ENCODE measurements at regions not wholly inside any gene's neighbourhood (a gene's known extent, or its start where the extent isn't known, plus 50 kb on each side); places are given as distances from the start of the nearest gene placed in this dataset.
"Not testable (repeated sequence)": the region's sequence is repeated elsewhere in the genome, so short reads cannot be mapped to it uniquely, and the experiment has no call there.

DNA sequence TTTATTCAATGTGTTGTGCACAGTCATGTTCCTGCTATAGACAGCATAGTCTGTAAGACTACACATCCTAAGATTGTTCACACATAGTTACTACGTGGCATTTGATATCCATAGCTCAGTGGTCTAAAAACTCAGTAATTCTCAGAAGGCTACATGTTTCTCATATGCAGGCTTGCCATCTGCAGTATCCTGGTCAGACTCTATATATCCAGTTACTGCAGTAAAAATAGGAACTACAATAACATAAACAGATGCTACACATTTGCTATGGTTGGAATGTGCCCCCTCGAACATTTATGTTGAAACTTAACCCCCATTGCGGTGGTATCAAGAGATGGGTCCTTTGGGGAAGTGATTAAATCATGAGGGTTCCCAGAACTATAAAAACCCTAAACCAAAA, 1377.8 kb upstream of the LRRTM3 start:
- no peak for DNase-seq (ENCODE audit: low spot score)

DNA sequence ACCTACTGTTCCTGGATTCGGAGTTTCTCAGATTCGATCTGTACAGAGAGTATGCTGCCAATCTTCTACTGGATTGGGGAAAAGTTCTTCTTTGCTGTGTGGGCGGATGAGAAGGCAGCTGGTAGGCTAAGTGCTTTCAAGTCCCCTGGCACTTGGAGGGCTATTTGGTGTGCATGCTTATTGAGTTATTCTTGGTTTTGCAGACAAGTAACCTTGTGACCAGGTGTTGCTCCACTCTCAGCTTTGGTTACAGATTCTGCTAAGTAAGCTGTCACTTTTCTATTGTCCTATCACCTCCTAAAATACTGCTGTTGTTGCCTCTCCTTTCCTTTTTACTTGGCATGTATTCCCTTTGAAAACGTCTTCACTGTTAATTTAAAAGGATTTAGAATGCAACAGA, 1375.1 kb upstream of the LRRTM3 start:
- DNase-seq (ENCODE audit: low spot score) = no peak

DNA sequence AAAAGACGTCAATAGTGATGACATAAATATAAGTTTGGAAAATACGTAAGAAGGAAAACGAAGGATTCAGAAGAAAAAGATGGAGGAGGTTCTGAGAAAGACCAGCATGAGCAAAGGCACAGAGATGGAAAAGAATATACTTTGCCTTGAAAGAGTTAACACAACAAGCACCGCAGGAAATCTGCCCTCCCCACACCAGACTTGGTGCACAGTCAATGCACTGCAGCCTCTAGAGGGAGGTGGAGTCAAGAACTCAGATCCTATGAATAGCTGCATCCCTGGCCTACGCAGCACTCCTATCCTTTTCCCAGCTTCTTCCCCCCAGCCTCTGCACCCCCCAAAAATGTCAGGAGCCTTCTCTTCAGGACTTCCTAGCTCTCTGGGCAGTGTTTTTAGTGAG, 1370.6 kb upstream of the LRRTM3 start:
- no peak for DNase-seq (ENCODE audit: low spot score)

DNA sequence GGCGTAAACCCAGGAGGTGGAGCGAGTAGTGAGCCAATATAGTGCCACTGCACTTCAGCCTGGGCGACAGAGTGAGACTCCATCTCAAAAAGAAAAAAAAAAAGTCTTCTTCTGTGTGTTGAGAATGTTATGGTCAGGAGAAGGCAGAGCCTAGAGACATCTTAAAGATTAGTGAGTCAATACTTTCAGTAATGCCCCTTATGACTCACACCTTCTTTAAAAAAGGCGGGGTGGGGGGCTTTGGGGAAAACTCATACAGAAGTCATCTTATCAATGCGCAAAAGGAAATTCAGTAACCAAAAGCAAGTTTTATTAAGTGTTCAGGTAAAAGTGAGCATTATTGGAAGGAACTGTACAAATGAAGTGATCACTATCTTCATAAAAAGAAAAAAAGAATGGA, 1369.8 kb upstream of the LRRTM3 start:
- no peak for DNase-seq (ENCODE audit: low spot score)

- DNase-seq (ENCODE audit: low spot score) = no peak
Observed at GRCh38 chr10:65559369-65559768, 1366.5 kb upstream of the LRRTM3 start.

DNA sequence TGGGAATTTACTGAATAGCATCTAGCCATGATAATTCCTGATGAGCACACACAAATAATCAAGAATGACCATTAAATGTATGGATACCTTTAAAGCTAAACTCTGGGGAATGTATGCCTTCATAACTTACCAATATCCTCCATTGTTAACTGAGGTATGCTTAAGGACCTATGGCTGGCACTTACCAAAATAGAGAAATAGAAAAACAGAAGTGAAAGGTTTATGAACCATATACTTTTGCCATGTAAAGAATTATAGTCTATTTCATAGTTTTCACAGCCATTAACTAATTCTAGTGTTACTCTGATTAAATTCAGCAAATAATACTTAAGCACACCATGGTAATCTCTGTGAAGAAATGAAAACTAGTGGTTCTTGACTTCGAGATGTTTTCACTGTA, 1360.6 kb upstream of the LRRTM3 start:
- no peak for DNase-seq (ENCODE audit: low spot score)

DNA sequence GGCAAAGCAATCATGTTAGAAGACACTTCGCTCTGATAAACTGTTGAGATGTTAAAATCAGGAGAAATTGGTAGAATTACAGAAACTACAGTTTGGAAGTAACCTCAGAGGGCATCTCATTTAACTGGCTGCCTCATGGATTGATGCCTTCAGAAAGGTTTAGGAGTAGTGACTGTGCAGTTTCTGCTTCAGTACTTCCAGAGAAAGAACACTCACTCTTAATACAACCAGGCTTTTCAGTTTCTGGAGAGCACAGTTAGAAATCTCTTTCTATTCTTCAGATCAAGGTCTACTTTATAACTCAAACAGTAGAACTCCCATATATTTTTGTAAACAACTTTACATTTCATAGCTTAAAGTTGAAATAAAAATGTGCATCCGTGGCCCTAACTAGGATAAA, 1358.9 kb upstream of the LRRTM3 start:
- no peak for DNase-seq (ENCODE audit: low spot score)

DNA sequence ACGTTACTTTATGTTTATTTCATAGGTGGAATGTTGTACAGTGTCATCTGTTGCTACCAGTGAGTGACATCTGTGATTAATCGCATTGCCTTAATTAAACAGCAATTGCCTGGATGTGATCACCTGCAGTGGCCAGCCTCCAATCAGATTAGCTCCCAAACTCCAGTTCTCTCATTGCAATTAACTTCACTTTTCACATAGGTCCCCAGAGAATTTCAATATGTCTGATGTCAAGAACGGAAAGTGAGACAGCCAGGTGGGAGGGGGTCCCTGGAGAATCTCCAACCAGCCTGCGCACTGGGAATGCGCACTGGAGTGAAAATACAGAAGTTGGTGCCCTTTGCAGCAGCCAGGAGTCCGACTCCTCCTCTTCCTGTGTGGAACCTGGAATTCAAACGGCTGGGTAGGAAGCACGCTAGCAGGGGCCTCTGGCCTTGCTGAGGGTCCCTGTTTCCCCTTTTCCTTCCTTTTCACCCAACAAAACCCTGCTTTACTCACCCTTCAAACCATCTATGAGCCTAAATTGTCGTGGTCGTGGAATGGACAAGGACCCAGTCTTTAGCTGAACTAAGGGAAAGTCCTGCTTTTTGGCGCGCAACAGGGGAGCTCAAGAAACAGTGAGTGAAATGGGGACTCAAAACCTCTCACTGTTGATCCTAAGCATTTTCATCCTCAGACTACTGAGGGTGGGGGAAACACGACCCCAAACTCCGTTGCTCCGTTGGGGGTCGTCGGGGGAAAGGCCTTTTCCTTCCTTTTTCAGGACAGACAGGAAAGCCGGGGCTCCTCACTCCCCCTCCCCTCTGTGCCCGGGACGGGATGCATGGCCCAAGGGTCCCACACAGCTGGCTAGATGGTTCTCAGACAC, 1355.5 kb upstream of the LRRTM3 start:
- peak; percentile 24 for DNase-seq (ENCODE audit: low spot score)

DNA sequence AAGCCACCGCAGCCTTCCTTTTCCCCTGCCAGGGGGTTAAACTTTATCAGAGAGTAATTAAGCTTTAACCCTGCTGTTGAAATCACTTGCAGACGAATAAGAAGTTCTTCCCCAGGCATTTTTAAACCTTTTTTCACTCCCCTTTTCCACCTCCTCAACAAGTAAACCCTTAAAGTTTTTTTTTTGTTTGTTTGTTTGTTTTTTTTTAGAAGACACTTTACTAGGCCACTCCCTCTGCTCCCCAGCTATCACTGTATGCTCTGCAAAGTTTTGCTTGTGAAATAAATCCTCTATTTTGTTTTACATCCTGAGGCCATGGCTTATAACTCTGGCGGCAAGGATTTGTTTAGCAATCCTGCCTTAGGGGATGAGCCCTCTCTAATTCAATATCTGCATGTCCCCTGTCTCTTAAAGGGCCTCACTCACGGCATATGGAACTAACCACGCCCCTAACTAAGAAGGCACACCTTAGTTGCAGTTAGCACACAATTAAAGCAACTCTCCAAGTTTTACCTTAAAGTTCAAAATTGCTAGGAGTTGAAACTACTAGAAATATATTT, 1354.7 kb upstream of the LRRTM3 start:
- DNase-seq (ENCODE audit: low spot score) = peak; percentile 5

GRCh38 chr10:65581426-65582026, 1344.3 kb upstream of the LRRTM3 start:
- DNase-seq (ENCODE audit: low spot score) = no peak

DNA sequence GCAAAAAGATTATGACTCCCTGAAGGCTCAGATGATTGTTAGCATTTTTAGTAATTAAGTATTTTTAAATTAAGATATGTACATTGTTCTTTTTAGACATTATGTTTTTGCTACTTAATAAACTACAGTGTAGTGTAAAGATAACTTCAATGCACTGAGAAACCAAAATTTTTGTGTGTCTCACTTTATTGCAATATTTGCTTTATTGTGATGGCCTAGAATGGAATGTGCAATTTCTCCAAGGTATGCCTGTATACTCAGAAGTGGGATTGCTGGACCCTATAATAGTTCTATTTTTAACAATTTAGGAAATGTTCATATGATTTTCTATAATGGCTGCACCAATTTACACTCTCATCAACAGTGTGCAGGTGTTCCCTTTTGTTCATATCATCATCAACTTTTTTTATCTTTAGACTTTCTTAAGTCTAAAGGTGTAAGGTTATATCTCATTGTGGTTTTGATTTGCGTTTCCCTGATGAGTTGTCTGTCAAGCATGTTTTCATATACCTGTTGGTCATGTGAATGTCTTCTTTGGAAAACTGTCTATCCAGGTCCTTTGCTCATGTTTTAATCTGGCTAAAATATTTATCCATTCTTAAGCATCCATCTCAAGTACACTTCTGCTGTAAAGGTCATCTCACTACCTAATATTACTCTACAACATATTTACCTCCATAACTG, 1323.5 kb upstream of the LRRTM3 start:
- no peak for DNase-seq (ENCODE audit: low spot score)

DNA sequence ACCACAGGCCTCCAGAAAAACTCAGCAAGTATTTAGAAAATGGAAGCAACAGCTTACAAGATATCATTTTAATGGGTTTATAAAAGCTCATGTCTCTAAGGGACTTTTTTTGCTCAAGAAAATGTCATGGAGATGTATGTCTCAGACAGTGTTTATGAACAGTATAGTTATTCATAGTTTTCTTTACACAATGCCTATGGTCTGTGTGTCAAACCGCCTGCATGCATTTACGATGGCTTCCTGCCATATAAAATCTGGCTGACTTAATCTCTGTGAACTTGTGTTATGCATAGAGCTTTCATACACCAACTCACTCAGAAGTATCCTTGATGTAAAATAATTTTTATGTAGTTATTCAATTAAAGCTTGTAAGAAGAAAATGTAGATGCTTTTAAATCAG, 1314.2 kb upstream of the LRRTM3 start:
- no peak for DNase-seq (ENCODE audit: low spot score)

- DNase-seq (ENCODE audit: low spot score) = no peak
Observed at GRCh38 chr10:65614956-65615565, 1310.8 kb upstream of the LRRTM3 start.

- DNase-seq (ENCODE audit: low spot score) = no peak
Observed at GRCh38 chr10:65618126-65618525, 1307.7 kb upstream of the LRRTM3 start.

DNA sequence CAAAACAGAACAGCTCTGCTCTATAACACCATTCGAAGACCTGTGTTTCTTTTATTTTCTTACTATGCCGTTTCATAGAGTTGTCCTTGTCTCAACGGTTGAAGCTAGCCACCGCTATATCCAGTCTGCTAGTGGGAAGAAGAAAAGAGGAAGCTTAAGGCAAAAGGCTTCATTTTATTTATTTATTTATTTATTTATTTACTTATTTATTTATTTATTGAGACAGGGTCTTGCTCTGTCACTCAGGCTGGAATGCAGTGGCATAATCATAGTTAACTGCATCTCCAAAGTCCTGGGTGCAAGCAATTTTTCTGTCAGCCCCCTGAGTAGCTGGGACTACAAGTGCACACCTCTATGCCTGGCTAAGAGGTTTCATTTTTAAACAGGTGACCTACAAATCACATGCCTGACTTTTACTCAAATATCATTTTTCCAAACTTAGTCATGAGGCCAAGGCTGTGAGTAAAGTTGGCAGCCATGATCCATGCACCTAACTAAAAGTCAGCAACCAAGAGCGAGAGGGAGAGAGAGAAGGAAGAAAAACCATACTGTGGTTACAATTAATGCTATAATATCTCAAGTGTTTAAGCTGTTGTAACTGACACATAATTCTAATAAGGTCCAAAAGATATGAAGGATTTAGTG, 1305.3 kb upstream of the LRRTM3 start:
- no peak for DNase-seq (ENCODE audit: low spot score)

DNA sequence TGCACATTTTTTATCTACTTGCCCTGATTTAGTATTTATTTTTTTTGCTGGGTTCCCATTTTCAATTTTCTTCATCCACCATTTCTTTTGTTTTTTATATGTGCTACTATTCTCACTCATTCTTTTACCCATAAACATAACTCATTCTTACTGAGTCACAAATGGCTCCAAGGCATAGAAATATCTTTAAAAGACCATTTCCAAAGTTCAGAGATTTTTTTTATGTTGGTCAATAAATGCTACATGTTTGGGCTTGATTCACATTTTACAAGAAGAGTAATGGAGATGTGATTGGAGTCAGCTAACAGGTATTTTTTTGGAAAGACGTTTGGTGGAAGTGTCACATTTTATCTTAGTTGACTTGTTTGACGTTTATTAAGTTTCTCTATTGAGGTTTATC, 1303.2 kb upstream of the LRRTM3 start:
- DNase-seq (ENCODE audit: low spot score) = no peak

DNA sequence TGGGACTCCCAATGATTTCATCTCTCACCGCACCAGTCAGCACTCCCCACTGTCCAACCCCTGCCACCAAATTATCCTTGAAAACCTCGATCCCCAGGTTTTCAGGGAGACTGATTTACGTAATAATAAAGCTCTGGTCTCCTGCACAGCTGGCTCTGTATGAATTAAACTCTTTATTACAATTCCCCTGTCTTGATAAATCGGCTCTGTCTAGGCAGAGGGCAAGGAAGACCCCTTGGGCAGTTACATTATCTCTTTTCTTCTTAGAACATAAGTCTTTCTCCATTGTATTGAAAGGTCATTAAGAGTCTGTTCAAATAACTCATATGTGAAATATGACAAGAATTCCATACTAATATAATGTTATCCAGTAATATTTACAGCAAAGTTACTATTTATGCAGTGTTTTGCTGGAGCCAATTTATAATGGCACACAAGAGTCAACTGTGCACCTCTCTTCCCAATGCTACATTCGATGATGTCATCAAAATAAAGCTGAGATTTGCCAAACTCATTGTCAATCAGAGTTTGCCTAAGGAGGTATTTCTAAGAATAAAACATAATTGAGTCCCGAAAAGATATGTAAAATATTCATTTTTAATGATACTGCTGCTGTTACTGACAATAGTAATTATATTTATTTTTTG, 1297.2 kb upstream of the LRRTM3 start:
- no peak for DNase-seq (ENCODE audit: low spot score)

GRCh38 chr10:65660006-65660405, 1265.8 kb upstream of the LRRTM3 start:
- no peak for DNase-seq (ENCODE audit: low spot score)

- DNase-seq (ENCODE audit: low spot score) = no peak
Observed at GRCh38 chr10:65670087-65670486, 1255.7 kb upstream of the LRRTM3 start.

DNA sequence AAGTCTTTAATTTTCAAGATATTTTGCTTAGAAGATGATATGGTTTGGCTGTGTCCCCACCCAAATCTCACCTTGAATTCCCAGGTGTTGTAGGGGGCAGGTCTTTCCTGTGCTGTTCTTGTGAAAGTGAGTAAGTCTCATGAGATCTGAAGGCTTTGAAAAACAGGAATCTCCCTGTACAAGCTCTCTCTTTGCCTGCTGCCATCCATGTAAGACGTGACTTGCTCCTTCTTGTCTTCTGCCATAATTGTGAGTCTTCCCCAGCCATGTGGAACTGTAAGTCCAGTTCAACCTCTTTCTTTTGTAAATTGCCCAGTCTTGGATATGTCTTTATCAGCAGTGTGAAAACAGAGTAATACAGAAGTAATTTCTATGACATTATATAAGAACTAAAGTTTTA, 1255.2 kb upstream of the LRRTM3 start:
- not testable (repeated sequence) for DNase-seq (ENCODE audit: low spot score)

DNA sequence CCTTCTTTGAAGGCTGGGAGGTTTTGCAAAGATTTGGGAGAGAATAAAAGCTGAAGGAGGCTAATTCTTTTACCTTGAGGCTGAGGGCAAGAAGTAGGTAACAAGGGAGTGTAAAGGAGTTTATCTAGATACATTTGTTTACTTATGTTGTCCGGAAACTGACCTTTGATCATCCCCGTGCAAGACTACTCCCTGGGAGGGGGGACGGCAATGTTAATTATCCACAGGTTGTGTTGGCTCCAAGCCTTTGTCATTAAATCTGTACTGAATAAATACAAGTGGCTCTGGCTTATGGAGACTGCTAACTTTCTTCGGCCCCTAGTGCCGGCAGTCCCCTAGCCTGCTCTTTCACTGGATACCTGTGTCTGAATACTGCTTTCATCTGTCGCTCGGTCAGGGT, 1250.6 kb upstream of the LRRTM3 start:
- peak; percentile 57 for DNase-seq (ENCODE audit: low spot score)
